Colonic mucosa (tissue), 4 donors: ENCODE measurements at regions not wholly inside any gene's neighbourhood (a gene's known extent, or its start where the extent isn't known, plus 50 kb on each side); places are given as distances from the start of the nearest gene placed in this dataset.

Experiments
- DNase-seq: peaks from one replicate; pipeline ENCODE4 v3.0.0-alpha.2; 2020
- H3K27ac ChIP-seq: fragments of 200-600 bp; one replicate; pipeline ENCODE4 v1.8.0; 2021
- H3K27me3 ChIP-seq: fragments of 200-600 bp; one replicate; pipeline ENCODE4 v1.8.0; 2021
- H3K36me3 ChIP-seq: fragments of 200-600 bp; one replicate; pipeline ENCODE4 v1.8.0; 2021
- H3K4me1 ChIP-seq: fragments of 200-600 bp; one replicate; pipeline ENCODE4 v1.8.0; 2021; ENCODE audit warnings: mild to moderate bottlenecking
- H3K4me3 ChIP-seq: fragments of 200-600 bp; one replicate; pipeline ENCODE4 v1.8.0; 2021
- H3K9ac ChIP-seq, 2 donors: one replicate each; pipeline ENCODE4 v1.7.0; 2013; ENCODE audit warnings: control low read depth in 2 of 2, low read depth in 2 of 2, low read length in 2 of 2
- H3K9me3 ChIP-seq: fragments of 200-600 bp; one replicate; pipeline ENCODE4 v1.8.0; 2021
- CTCF ChIP-seq: fragments of 200-600 bp; IDR thresholded peaks from one replicate; pipeline ENCODE4 v1.8.0; 2022; ENCODE audit warnings: antibody characterized with exemption, mild to moderate bottlenecking
- intact Hi-C: fragments of 100-400 bp; cut with DNase I; formaldehyde crosslinking; loops from one replicate; pipeline ENCODE4 v1.14.1; 2022
- donor health status: healthy.
- donor health status: DM: no; HTN: no; CAD: no.
- donor health status: DM: no; HTN: no; CAD: no.

GRCh38 chr6:9766240-9766915 is 648.5 kb downstream of the TFAP2A start:
- H3K4me1 ChIP-seq, result no peaks in the 10 kb centered on the region
- no peak overlapping the region for H3K9ac ChIP-seq
- H3K27ac ChIP-seq, result no peak overlapping the region
- H3K36me3 ChIP-seq, result no peaks in the 10 kb centered on the region
- intact Hi-C loops, result no loop called here
- H3K4me3 ChIP-seq, result no peak overlapping the region
- no peak for TF ChIP-seq CTCF
- no peaks in the 10 kb centered on the region for H3K27me3 ChIP-seq
- DNase-seq, result no peak
- no peaks in the 10 kb centered on the region for H3K9me3 ChIP-seq

GRCh38 chr6:9761220-9761619 is 653.7 kb downstream of the TFAP2A start:
- H3K27me3 ChIP-seq, result no peaks in the 10 kb centered on the region
- no peak for TF ChIP-seq CTCF
- no peaks in the 10 kb centered on the region for H3K9me3 ChIP-seq
- no peaks in the 10 kb centered on the region for H3K36me3 ChIP-seq
- no peak overlapping the region for H3K4me3 ChIP-seq
- intact Hi-C loops, result no loop called here
- no peaks in the 10 kb centered on the region for H3K4me1 ChIP-seq
- H3K9ac ChIP-seq, result no peak overlapping the region
- no peak for DNase-seq
- H3K27ac ChIP-seq, result no peak overlapping the region

GRCh38 chr6:9754515-9754914 is 660.4 kb downstream of the TFAP2A start:
- H3K4me3 ChIP-seq, result no peak overlapping the region
- no peak overlapping the region for H3K9ac ChIP-seq
- H3K9me3 ChIP-seq, result no peaks in the 10 kb centered on the region
- intact Hi-C loops, result no loop called here
- no peak for DNase-seq
- H3K27me3 ChIP-seq, result no peaks in the 10 kb centered on the region
- TF ChIP-seq CTCF, result no peak
- H3K4me1 ChIP-seq, result no peaks in the 10 kb centered on the region
- H3K36me3 ChIP-seq, result no peaks in the 10 kb centered on the region
- H3K27ac ChIP-seq, result no peak overlapping the region

- Histone ChIP-seq H3K36me3 (no peaks in the 10 kb centered on the region), H3K9me3 (no peaks in the 10 kb centered on the region), H3K27me3 (no peaks in the 10 kb centered on the region), H3K4me1 (no peaks in the 10 kb centered on the region), H3K9ac (no peak overlapping the region), H3K4me3 (no peak overlapping the region), H3K27ac (no peak overlapping the region)
- intact Hi-C loops, result no loop called here
- TF ChIP-seq CTCF, result no peak
- no peak for DNase-seq
These were observed 668.9 kb downstream of the TFAP2A start for GRCh38 chr6:9745966-9746365.

- DNase-seq, result no peak
- Histone ChIP-seq H3K4me3 (no peak overlapping the region), H3K36me3 (no peaks in the 10 kb centered on the region), H3K4me1 (no peaks in the 10 kb centered on the region), H3K9me3 (no peaks in the 10 kb centered on the region), H3K9ac (no peak overlapping the region), H3K27ac (no peak overlapping the region), H3K27me3 (no peaks in the 10 kb centered on the region)
- intact Hi-C loops, result no loop called here
- TF ChIP-seq CTCF, result no peak
These were observed 669.4 kb downstream of the TFAP2A start for GRCh38 chr6:9745476-9745875.
